ENCODE measurements at regions not wholly inside any gene's neighbourhood (a gene's known extent, or its start where the extent isn't known, plus 50 kb on each side); places are given as distances from the start of the nearest gene placed in this dataset.

DNA sequence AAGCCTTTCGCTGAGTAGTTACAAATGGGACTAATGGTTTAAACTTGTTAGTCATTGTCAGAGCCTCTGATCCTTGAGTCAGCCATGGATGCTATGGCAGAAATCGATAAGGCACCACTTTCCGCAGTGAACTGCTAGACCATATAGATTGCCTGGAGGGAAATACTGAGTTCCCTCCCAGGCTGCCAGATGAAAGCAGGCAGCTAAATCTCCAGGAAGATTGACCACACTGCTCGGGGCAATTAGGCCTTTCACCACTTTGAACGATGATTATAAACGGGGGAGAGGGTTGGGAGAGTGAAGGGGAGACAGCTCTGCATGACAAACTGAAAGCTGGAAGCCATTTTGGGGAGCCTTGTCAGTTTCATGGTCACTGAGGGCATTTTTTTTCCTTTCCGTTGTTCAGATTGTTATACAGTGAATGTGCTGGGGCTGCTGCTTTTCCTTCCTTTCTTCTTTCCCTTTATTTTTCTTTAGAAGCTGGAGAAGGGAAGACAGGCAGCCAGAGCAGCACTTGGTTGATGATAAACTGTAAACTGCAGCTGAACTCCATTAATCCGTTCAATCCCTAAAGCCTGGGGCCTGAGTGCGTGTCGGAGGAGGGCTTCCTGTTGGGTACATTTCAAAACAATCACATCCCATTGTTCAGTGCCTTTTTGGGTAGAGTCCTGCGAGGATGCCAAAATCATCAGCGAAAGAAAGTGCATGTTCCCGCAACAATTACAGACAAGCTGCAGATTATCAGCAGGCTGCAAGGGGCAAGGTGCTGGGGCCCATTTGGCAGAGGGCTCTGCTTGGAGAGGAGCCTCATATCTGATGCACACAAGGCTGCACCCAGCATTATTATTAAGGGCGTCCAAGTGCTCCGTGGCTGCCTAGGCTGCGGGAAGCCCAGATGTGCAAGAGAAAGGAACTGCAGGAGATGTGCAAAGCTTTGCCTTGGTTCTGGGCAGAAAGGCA lies 308.4 kb downstream of the PSAT1 start:
- no peak for DNase-seq (ENCODE audit: low spot score)

DNA sequence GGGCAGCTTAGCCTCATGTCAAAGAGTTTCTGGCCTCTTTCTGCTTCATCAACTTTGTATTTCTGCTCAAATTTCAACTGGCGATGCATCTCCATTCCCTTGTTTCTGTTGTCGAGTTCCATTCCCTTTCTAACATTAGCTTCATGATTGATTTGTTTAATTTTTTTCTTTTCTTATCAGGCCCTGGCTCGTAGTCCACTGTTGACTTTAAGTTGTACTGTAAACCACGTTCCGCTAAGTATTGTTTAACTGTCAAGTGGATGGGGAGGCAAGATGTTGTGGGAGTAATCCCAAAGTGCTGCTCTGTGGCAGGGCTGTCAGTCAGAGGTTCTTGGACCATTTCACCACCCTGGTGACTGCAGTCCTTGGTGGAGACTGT lies 309.1 kb downstream of the PSAT1 start:
- DNase-seq (ENCODE audit: low spot score) = no peak

DNA sequence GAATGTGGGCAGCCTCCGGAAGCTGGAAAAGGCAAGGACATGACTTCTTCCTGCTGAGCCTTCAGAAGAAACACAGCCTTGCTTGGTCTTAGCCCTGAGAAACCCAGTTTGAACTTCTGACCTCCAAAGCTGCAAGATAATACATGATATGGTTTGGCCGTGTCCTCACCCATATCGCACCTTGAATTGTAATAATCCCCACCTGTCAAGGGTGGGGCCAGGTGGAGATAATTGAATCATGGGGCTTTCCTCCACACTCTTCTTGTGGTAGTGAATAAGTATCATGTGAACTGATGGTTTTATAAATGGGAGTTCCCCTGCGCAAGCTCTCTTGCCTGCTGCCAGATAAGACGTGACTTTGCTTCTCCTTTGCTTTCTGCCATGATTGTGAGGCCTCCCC lies 310.9 kb downstream of the PSAT1 start:
- DNase-seq (ENCODE audit: low spot score) = no peak

DNA sequence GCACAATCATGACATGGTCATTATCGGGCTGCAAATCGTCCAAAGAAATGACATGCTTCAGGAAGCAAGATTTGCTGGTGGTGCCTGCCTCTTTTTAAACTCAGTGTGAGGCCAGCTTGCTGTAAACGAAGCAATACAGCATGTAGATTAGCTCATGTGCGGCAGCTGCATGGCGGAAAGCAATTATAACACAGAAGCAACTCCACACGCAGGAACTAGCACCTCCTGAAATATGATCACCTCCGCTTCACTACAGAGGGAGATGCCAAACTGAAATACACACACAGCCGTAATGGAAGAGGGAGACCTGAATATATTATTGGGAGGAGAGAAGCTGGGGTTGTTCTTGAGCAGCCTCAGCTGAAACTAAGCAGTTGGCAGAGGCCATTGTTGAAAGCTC lies 312.5 kb downstream of the PSAT1 start:
- no peak for DNase-seq (ENCODE audit: low spot score)

DNA sequence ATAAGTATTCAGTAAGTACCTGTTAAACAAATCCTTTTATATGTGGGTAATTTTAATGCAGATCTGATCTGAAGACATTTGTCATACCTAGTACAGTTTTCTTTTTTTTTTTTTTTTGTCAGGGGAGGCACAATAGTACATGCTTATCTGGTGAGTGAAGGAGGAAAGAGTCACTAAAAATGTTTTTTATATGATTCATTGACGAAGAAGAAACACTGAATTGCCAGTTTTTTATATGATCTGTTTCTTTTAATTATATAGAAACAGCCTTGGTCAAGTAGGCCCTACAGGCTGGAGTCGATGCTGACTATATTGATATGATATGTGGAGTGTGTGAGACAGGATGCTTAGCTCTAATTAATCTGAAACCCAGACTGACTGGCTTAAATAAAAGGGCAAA lies 315.2 kb downstream of the PSAT1 start:
- DNase-seq (ENCODE audit: low spot score) = no peak

DNA sequence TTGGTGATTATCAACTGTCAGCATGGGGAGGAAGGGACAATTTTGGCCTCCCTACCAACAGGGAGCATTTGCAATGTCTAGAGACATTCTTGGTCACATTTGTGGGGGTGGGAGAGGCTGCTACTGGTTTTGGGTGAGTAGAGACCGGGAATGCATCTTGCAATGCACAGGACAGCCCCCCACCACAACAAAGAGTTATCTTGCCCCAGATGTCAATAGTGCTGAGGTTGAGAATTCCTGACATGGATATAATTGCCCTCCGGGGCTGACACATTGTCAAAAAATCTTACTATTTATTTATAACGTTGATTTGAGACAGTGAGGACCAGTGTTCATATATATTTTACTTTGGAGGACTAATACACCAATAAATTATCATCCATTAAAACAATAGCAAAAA lies 316.1 kb downstream of the PSAT1 start:
- no peak for DNase-seq (ENCODE audit: low spot score)

DNA sequence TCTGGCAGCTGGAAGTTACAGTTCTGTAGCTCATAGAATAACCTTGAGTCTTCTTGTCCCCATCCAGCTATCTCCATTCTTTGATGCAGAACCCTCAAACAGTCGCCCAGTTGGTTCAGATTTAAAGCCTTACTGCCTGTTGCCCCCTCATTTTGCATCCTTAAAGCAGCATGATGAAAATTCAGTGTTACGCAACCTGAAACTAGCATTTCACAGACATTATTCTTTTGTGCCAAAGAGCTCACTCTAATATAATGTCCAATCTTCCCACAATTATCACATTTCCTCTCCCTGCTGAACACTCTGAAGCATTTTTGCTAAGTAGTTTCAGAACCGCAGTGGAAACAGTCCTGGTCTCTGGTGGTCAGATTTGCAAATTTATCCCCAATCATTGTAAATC lies 318.0 kb downstream of the PSAT1 start:
- DNase-seq (ENCODE audit: low spot score) = no peak

DNA sequence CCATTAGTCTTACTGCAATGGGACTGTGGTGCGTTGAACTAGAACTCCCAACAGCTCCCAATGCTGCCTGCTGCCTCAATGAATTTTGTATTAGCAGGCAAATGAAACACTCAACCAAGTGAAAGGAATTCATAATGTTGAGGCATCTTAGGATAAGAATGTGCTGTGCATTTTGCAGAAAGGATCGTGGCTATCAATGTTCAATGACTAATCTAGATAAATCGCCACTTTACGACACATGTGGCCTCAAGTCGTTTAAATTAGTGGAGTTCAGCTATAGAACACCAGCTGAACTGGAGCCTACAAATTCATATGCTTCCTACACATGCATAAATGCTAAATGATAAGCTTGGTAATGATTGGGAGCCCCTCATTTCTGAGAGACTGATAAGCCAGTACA lies 318.4 kb downstream of the PSAT1 start:
- DNase-seq (ENCODE audit: low spot score) = no peak

DNA sequence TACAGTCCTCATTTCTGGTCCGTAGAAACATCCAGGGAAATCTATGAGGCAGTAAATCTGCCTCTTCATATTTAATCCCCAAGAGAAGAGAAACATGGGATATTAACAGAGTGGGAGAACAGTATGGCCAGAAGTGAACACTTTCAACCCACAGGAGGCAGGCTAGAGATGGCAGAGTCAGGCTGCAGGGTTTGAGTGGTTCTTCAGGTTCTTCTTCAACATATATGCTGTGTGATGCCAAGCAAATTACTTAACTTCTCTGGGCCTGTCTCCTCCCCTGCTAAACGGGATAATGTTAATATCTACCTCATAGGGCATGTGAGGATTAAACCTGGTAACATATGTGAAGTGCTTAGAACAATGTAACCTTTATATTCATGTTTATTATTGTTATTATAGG lies 321.8 kb downstream of the PSAT1 start:
- no peak for DNase-seq (ENCODE audit: low spot score)

DNA sequence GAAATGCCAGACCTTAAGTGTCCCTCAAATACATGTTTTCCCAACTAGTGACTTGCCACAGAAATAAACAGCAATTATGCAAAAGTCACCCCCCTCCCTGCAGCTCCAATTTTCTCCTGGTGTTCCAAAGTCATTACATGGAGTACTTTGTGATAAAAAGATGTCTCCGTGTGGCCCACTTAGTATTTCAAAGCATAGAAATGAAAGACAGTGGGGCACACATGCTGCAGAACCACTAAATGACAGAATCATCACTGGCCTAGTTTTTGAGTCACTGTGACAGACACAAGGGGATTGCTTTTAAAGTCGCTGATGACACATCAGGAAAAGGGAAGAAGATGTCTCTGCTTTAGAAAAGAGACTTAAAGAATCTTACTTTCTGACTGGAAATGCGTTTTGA lies 323.4 kb downstream of the PSAT1 start:
- no peak for DNase-seq (ENCODE audit: low spot score)

DNA sequence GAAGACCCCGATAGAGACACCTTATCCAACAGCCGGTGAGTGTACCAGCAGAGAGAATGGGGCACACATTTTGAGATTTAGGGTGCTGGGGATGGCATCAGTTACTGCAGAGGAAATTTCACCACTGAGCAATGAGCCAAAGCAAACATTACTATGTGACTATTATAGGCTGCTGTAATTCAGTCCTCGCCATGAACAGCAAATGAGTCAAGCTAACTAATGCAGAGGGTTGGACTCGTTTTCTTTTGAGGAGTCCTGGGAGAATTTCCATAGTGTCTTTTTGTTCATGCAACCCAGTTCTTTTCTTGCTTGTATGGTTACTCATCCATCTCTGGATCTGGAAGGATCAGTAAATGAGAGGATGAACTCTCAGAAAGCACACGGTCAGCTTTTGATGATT lies 323.8 kb downstream of the PSAT1 start:
- no peak for DNase-seq (ENCODE audit: low spot score)

DNA sequence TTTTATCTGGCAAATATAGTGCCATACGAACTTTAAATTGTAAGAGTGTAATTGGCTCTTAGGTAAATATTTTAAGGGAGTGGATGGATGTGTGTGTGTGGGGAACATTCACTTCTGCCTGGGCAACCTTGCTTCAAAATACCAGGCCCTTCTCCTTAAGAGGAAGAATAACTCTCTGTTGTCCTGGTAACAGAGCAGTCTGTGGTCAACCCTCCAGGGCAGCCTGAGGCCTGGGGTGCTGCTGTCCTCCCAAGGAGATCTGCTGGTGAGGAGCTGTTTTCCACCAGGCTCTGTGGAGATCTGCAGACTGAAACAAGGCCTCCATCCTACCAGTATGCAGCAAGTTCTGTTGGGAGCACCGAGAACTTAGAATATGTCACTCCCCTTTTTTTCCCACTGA lies 325.2 kb downstream of the PSAT1 start:
- no peak for DNase-seq (ENCODE audit: low spot score)

DNA sequence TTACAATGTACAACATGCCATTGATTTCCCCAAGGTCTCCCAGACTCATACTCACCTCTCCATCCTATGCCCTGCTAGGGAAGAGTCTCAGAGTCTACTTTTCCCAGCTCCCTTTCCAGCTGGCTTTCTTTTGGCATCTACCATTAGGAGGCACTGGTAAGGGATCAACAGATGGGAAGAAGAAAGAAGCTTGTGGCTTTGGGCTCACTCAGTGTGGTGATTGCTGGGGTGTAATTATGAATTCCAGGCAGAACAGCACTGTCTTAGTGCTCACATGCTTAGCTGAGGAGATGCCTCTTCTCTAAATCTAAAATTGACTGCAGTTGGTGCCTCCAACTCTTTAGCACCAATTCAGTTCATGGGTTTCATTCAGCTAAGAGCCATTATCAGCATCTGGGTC lies 330.0 kb downstream of the PSAT1 start:
- DNase-seq (ENCODE audit: low spot score) = no peak

DNA sequence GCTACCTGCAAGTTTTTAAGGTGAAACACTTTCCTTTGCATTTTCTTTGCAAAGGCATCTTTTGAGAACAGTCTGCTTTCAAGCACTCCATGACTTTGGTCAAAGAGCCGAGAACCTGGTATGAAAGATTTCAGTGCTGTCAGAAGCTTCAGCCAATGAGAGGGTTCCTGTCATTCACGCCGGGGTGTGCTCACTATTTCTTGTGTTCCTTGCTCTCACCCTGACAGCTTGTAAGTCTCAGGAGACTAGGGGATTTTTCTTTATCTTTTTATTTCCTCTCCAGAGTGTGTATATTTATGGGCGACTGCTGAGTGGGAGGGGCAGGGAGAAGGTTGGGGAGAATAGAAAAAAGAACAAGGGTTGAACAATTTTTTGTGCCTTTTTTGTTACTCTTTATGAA lies 334.0 kb downstream of the PSAT1 start:
- no peak for DNase-seq (ENCODE audit: low spot score)

DNA sequence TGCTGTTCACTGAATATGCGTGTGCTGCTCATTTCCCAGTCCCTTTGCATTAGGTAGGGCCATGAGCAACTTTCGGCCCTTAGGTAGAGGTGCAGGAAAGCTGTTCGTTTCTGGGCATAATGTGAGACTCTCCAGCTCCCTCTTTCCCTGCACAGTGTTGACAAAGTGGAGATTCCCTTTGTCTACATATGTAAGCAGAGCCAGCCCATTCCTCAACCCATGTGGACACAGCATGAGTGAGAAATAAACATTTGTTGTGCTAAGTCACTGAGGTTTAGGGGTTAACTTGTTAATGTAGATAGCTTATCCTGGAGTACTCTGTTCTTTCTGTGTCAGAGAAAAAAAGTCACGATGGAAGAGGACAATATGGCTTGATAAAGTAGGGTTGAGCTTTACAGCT lies 343.8 kb downstream of the PSAT1 start:
- no peak for DNase-seq (ENCODE audit: low spot score)

DNA sequence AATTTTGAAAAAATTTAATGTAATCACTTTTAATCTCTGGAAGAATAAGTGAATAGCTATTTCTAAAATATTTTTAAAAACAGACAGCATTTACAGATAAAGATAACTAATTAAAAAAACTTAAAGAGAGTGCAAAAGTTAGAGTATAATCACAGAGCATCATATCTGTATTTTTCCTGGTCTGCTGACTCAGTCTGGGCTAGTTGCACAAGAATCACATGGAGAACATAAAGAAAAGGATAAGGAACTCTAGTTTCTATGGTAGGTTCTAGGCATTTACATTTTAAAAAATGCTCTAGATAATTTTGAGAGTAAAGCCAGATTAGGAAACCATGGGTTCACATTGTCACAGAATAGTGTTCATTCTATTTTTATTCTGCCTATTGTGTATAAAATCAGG lies 347.4 kb downstream of the PSAT1 start:
- no peak for DNase-seq (ENCODE audit: low spot score)

DNA sequence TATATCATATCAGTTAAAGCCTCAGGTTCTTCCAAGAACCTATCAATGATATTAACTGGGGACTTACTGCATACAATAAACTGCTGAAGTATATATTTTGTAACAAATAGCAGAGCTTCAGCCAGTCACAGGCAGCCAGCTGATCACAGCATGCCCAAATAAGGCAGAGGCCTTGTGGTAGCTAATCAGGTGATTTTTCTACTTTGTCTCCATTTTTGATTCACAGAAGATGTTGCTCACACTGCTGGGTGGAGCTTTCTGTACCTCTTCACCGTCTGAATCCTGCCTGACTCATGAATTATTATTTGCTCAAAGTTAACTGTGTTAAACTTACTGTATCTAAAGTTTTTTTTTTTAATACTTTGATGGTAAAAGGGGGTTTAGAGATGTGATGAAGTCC lies 357.4 kb downstream of the PSAT1 start:
- DNase-seq (ENCODE audit: low spot score) = no peak

DNA sequence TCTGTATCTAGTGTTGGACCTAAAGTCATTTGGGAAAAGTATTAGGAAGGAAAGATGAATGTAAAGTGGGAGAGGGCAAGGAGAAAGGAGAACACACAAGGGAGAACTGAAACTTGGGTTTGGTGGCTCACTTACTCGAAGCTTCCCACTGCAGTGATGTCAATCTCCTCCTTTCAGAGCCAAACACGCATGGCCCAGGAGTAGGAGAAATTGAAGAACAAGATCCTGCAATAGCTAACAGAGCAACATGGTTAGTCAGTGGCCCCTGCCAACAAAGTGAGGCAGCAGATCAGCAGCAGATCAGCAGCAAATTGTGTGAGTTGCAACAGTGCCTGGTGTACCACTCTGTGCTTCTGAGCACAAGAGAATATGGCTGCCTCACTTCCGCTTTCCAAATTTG lies 366.4 kb downstream of the PSAT1 start:
- no peak for DNase-seq (ENCODE audit: low spot score)

DNA sequence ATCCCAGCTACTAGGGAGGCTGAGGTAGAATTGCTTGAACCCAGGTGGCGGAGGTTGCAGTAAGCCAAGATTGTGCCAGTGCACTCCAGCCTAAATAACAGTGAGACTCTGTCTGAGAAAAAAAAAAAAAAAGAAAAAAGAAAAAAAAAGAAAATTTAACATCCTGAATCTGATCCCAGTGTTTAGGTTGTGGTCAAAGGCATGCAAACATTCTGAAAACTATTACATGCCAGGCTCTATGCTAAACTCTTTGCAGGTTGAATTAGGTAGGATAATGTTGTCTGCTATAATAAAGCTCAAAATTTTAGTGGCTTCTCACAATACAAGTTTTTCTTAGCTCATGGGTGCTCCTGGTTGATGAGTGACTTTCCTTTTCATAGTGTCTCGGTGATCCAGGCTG lies 367.4 kb downstream of the PSAT1 start:
- DNase-seq (ENCODE audit: low spot score) = no peak

DNA sequence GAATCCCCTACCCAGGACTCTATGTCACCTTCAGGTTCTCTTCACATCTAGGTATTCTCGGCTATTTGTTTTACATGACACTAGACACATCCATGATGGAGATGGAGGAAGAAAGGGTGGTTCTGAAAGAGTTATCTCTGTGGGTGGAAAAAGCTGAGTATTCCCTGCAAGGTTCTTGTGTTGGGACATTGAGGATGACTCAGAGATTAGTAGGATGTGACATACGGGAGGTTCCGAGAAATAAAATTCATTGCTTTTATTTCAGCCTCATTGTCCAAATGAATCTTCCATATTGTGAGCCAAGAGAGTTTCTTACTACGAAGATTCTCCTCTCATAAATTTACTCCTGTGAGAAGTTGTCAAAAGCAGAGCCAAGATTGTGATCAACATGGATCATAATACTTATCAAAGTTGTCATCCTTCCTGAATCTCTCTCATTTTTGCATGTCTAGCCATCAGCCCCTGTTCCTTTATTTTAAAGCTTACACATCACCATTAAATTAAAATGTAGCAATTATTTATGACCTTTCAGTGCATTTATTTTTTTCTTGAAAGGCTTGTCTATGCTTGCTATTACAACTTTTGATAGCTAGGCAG lies 370.0 kb downstream of the PSAT1 start:
- DNase-seq (ENCODE audit: low spot score) = no peak

DNA sequence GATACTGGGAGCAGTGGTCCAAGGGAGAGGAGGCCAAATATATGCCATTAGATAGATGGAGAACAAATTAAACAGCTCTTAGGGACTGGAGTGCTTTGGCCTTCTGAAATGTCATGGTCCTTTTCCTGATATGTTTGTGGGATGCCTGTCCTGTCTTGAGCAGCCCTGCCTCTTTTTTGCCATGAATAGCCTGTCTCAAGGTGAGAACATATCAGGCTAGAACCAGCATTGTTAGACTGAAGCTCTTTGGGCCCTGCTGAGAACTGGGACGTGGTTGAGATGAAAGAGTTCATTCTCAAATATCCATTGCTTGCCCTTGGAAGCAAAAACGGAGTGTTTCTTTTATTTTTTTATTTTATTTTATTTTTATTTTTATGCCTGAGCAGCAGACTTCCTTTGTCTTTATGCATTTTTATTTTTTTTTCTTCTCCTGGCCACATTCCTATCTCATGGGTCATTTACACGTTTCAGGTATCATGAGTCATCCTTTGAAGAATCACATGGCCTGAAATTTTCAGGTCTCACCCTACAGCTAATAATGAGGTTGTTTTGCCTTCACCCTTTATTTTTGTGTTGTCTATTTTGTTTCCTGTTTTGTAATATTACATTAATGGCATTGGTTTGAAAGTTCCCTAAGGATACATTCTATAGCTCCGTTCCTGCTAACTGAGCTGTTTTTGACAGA lies 371.4 kb downstream of the PSAT1 start:
- DNase-seq (ENCODE audit: low spot score) = no peak

DNA sequence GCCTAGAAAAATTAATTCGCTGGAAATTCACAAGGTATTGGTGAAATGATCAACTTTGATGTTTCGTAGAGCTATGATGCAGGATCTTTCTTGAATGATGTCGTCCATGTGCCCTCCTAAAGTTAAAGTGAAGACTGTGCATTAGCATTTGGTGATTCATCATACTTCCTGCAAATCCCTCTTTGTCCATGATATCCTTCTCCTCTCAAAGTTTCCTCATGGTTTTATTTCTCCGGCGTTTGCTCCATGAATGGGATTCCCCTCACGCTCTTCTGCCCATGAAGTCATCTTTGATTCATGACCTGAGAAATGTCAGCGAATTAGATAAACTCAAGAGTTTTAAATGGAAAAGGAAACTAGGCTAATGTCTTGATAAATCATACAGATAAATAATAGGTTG lies 372.7 kb downstream of the PSAT1 start:
- DNase-seq (ENCODE audit: low spot score) = no peak

DNA sequence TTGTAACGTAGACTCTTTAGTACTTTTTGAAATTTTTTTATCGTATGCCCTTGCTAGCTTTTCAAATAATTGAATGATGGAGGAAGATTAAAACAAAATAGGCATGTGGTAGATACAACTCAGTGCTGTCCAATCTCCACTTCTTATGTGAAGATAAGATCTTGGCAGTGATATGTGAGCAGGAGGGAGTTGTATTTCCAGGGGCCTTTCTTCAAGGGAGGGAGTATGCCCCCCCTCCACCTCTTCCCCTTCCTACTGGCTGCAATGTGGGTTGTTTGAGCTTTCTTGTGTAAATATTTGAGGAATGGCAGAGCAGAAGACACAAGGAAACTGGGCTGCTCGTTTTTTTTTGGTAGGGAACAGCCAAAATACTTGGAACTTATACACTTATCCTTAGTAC lies 374.9 kb downstream of the PSAT1 start:
- DNase-seq (ENCODE audit: low spot score) = no peak

All from globus pallidus (tissue), 1 donor.